WTC11 (cell line): ENCODE measurements at regions not wholly inside any gene's neighbourhood (a gene's known extent, or its start where the extent isn't known, plus 50 kb on each side); places are given as distances from the start of the nearest gene placed in this dataset.

Experiments used
- ATF6 ChIP-seq: sonication (generic); formaldehyde crosslinking; IDR thresholded peaks from 2 replicates; pipeline ENCODE4 v1.8.1; 2023; ENCODE audit warnings: mild to moderate bottlenecking, missing genetic modification reagents
- CTCF ChIP-seq: fragments of 200-600 bp; IDR thresholded peaks from 2 replicates; pipeline ENCODE4 v1.8.0; 2022; ENCODE audit warnings: antibody characterized with exemption
- FOXK1 ChIP-seq: sonication (generic); formaldehyde crosslinking; IDR thresholded peaks from 2 replicates; pipeline ENCODE4 v1.8.0; 2022; ENCODE audit warnings: mild to moderate bottlenecking, moderate library complexity, missing genetic modification reagents
- JUN ChIP-seq: sonication (generic); formaldehyde crosslinking; IDR thresholded peaks from 2 replicates; pipeline ENCODE4 v1.8.0; 2023; ENCODE audit warnings: mild to moderate bottlenecking, missing genetic modification reagents
- MLX ChIP-seq: sonication (generic); formaldehyde crosslinking; IDR thresholded peaks from 2 replicates; pipeline ENCODE4 v1.8.1; 2023; ENCODE audit warnings: mild to moderate bottlenecking, missing genetic modification reagents, moderate library complexity
- RELA ChIP-seq: sonication (generic); formaldehyde crosslinking; IDR thresholded peaks from 2 replicates; pipeline ENCODE4 v1.8.1; 2022; ENCODE audit warnings: missing genetic modification reagents, mild to moderate bottlenecking, borderline replicate concordance

- TF ChIP-seq MLX (CRISPR knock-in tag): no peak
- TF ChIP-seq RELA (CRISPR knock-in tag): no peak
- no peak for TF ChIP-seq FOXK1 (CRISPR knock-in tag)
- no peak for TF ChIP-seq JUN (CRISPR knock-in tag)
- TF ChIP-seq ATF6: no peak
- TF ChIP-seq CTCF: no peak
These were observed 49.9 kb upstream of the SRD5A3 start for GRCh38 chr4:55296096-55296495.
